Testis (tissue), 2 donors: ENCODE measurements at regions not wholly inside any gene's neighbourhood (a gene's known extent, or its start where the extent isn't known, plus 50 kb on each side); places are given as distances from the start of the nearest gene placed in this dataset.

Experiments
- POLR2A ChIP-seq: fragments of 450-650 bp; IDR thresholded peaks from one replicate; pipeline ENCODE4 v1.6.1; 2017; ENCODE audit warnings: antibody characterized with exemption, mild to moderate bottlenecking, moderate library complexity
- TF ChIP-seq, protein P1 (sequence below), 3 experiments: fragments of 450-650 bp in 2 of 3; fragments of 200-600 bp in 1 of 3; sonication (generic) in 1 of 3; IDR thresholded peaks; one replicate each; pipeline ENCODE4 v1.5.1; 2016 to 2019; ENCODE audit warnings: antibody characterized with exemption in 3 of 3, mild to moderate bottlenecking in 2 of 3, moderate library complexity in 1 of 3

DNA sequence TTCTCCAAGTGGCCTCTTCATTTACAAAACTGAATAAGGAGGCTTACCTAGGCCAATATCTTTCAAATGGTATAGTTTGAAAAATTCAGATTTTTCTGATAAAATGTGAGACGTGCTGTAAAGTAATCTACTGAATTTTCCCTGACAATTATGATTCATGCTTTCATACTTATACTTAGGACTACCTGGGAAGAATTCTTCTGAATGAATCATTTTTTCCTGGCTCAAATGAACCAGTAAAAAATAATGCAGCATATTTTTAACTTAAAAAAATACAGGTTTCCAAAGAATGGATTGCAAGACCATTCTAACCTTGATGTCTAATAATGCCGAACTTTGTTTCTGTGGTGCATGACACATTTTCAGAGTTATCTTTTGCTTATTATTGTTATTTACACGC lies 375.4 kb downstream of the ZNF674 start:
- TF ChIP-seq, protein P1, sequence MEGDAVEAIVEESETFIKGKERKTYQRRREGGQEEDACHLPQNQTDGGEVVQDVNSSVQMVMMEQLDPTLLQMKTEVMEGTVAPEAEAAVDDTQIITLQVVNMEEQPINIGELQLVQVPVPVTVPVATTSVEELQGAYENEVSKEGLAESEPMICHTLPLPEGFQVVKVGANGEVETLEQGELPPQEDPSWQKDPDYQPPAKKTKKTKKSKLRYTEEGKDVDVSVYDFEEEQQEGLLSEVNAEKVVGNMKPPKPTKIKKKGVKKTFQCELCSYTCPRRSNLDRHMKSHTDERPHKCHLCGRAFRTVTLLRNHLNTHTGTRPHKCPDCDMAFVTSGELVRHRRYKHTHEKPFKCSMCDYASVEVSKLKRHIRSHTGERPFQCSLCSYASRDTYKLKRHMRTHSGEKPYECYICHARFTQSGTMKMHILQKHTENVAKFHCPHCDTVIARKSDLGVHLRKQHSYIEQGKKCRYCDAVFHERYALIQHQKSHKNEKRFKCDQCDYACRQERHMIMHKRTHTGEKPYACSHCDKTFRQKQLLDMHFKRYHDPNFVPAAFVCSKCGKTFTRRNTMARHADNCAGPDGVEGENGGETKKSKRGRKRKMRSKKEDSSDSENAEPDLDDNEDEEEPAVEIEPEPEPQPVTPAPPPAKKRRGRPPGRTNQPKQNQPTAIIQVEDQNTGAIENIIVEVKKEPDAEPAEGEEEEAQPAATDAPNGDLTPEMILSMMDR (IDR thresholded peaks at IDR 0.05): no peak
- no peak for TF ChIP-seq POLR2A
